ENCODE measurements at regions not wholly inside any gene's neighbourhood (a gene's known extent, or its start where the extent isn't known, plus 50 kb on each side); places are given as distances from the start of the nearest gene placed in this dataset.
A peak's percentile ranks its signal among the peaks of the same experiment; 100 is the strongest.

DNA sequence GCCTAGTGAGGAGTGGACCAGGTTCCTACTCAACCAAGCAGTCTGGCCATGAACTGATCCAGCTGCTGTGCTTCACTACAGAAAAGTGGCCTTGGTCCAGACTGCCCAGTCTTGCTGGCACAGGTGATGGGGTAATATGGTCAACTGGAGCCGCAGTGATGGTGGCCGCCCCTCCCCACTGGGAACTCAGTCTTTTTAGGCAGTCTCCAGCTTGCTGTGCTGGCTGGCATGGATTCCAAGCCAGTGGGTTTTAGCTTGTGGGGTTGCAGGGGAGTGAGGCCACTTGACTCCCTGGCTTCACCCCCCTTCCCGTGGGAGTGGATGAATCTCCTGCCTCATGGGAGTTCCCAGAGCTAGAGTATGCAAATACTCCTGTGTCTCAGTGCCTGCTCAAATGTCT, 52.7 kb upstream of the CDK6 start:
- Histone ChIP-seq H3K4ac (replicated peaks; ENCODE audit: insufficient read length, low read depth, low read length) (no peak overlapping the region), H3K27ac (ENCODE audit: low read depth, low read length) (no peak overlapping the region), H2BK12ac (ENCODE audit: low read depth, low read length) (no peak overlapping the region), H4K5ac (ENCODE audit: insufficient read length, low read depth, low read length) (no peak overlapping the region), H3K79me1 (ENCODE audit: low read depth, low read length) (no peaks in the 10 kb centered on the region), H3K23me2 (ENCODE audit: low read depth, low read length) (no peaks in the 10 kb centered on the region), H3K4me3 (ENCODE audit: extremely low read depth in 1 of 4, insufficient read depth in 2 of 4, low read depth in 3 of 4, low read length in 4 of 4) (no peak overlapping the region), H3K27me3 (replicated peaks in 1 of 4; ENCODE audit: control insufficient read depth in 3 of 4, extremely low read depth in 1 of 4, insufficient read depth in 3 of 4, low read length in 3 of 4) (no peaks in the 10 kb centered on the region), H4K91ac (replicated peaks; ENCODE audit: insufficient read length, low read length) (no peak overlapping the region), H3K23ac (ENCODE audit: insufficient read length) (no peak overlapping the region), H3K9ac (replicated peaks in 1 of 4; ENCODE audit: extremely low read depth in 1 of 4, low read depth in 3 of 4, low read length in 3 of 4) (no peak overlapping the region), H2BK120ac (replicated peaks; ENCODE audit: low read depth, low read length) (no peak overlapping the region), H3K56ac (replicated peaks; ENCODE audit: insufficient read length, low read depth, low read length) (no peak overlapping the region), H3K14ac (ENCODE audit: insufficient read length) (no peak overlapping the region), H3K18ac (ENCODE audit: extremely low read depth, low read length) (no peak overlapping the region), H3K9me3 (ENCODE audit: insufficient read depth in 2 of 2, low read depth in 1 of 2, low read length in 1 of 2) (no peaks in the 10 kb centered on the region), H2AK5ac (ENCODE audit: low read depth, low read length) (no peak overlapping the region), H2BK20ac (ENCODE audit: low read length) (no peak overlapping the region), H3K36me3 (ENCODE audit: control insufficient read depth in 2 of 4, insufficient read depth in 4 of 4, low read length in 3 of 4) (no peaks in the 10 kb centered on the region), H3K4me1 (replicated peaks in 1 of 4; ENCODE audit: control insufficient read depth in 3 of 4, insufficient read depth in 4 of 4, low read length in 3 of 4) (no peaks in the 10 kb centered on the region), H3K4me2 (ENCODE audit: insufficient read depth in 1 of 2, low read depth in 2 of 2, low read length in 2 of 2) (no peak overlapping the region), H2BK5ac (ENCODE audit: low read depth, low read length) (no peak overlapping the region), H4K8ac (ENCODE audit: extremely low read depth, insufficient read depth, low read length) (no peak overlapping the region), H2AFZ (ENCODE audit: low read length) (peak overlapping the region; percentile 44; the same call in 1 of the 2 replicates), H4K20me1 (replicated peaks in 1 of 2; ENCODE audit: control insufficient read depth in 1 of 2, insufficient read depth in 2 of 2, low read length in 2 of 2) (no peaks in the 10 kb centered on the region), H2BK15ac (ENCODE audit: low read length) (no peak overlapping the region), H3K79me2 (ENCODE audit: control insufficient read depth in 1 of 2, insufficient read depth in 2 of 2, low read length in 2 of 2) (no peaks in the 10 kb centered on the region)
- DNase-seq (ENCODE audit: low read depth in 1 of 2, low spot score in 2 of 2) (no peak), FAIRE-seq (no peak)
- CTCF ChIA-PET (ENCODE audit: partially characterized antibody), result interaction anchor here (0.7 to 1.0 kb wide), 2 partner anchors 8 to 147 kb away, joined by 3 read pairs; no protein-coding TSS in a partner anchor
- POLR2A ChIA-PET (ENCODE audit: partially characterized antibody), result no interaction called here
- 82% methylated on average over 3 of the region's 3 CpGs; no CpG with 5 or more reads in 1 of the 2 experiments for WGBS, 2 experiments (ENCODE audit: extremely low coverage in 1 of 2, insufficient coverage in 1 of 2, insufficient read length in 1 of 2, insufficient replicate concordance in 2 of 2, low coverage in 1 of 2, low lambda C conversion rate in 2 of 2, missing lambda C conversion rate in 1 of 2)
- TF ChIP-seq KDM4A (IDR thresholded peaks at IDR 0.05; ENCODE audit: low read depth, low read length, severe bottlenecking), result no peak
- no peak for TF ChIP-seq TEAD4 (IDR thresholded peaks at IDR 0.05; ENCODE audit: low read depth, low read length)
- no peak for TF ChIP-seq CHD1 (IDR thresholded peaks at IDR 0.05; ENCODE audit: low read depth, low read length)
- no peak for TF ChIP-seq TAF1 (IDR thresholded peaks at IDR 0.05; ENCODE audit: low read depth, low read length)
- TF ChIP-seq KDM1A (IDR thresholded peaks at IDR 0.05; ENCODE audit: borderline replicate concordance, low read length), result no peak
- no peak for TF ChIP-seq JUN (IDR thresholded peaks at IDR 0.05; ENCODE audit: low read depth, low read length)
- TF ChIP-seq RBBP5 (IDR thresholded peaks at IDR 0.05; ENCODE audit: borderline replicate concordance, low read depth, low read length), result no peak
- no peak for TF ChIP-seq HDAC6 (IDR thresholded peaks at IDR 0.05; ENCODE audit: low read depth, low read length)
- TF ChIP-seq RAD21 (IDR thresholded peaks at IDR 0.05 in 1 of 2, conservative IDR thresholded peaks at IDR 0.05 in 1 of 2; ENCODE audit: low read depth in 2 of 2, low read length in 2 of 2), result no peak
- TF ChIP-seq YY1 (IDR thresholded peaks at IDR 0.05; ENCODE audit: low read depth, low read length), result no peak
- TF ChIP-seq NANOG (IDR thresholded peaks at IDR 0.05; ENCODE audit: insufficient read depth, low read depth, low read length, poor library complexity, severe bottlenecking), result no peak
- TF ChIP-seq FOSL1 (IDR thresholded peaks at IDR 0.05; ENCODE audit: insufficient read depth, low read depth, low read length), result no peak
- no peak for TF ChIP-seq KDM5A (IDR thresholded peaks at IDR 0.05; ENCODE audit: low read length)
- TF ChIP-seq MAFK (IDR thresholded peaks at IDR 0.05; ENCODE audit: low read depth, low read length), result no peak
- TF ChIP-seq ASH2L (IDR thresholded peaks at IDR 0.05; ENCODE audit: low read length), result no peak
- TF ChIP-seq CHD2 (IDR thresholded peaks at IDR 0.05; ENCODE audit: low read length), result no peak
